ENCODE measurements at regions not wholly inside any gene's neighbourhood (a gene's known extent, or its start where the extent isn't known, plus 50 kb on each side); places are given as distances from the start of the nearest gene placed in this dataset.

DNA sequence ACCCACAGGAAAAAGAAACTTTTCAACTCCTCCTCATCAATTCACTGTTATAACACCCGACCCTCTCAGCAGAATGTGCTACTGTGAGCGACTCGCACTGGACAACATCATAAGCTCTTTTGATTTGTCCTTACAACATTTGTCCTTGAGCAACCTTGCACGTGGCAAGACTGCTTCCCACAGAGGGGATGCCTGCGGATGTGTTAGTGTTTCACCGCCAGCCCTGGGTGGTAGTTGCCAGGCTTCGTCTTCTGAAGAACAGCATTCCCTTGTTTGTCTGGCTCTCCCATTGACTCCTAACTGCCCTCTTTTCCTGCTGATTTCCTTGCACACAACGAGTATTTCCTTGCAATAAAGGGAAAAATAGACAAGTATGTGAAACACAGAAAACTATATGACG lies 111.4 kb upstream of the SLC7A1 start:
- no peak for ATAC-seq (ENCODE audit: low read depth)
- no peak overlapping the region for H3K27ac ChIP-seq (ENCODE audit: poor library complexity, severe bottlenecking)
- H3K9me3 ChIP-seq (ENCODE audit: severe bottlenecking), result no peaks in the 10 kb centered on the region
- no peak for DNase-seq (ENCODE audit: low spot score)
- H3K4me1 ChIP-seq (ENCODE audit: insufficient read depth, poor library complexity, severe bottlenecking), result peaks cover 6% of the 10 kb centered on the region
- H3K36me3 ChIP-seq (ENCODE audit: low read depth), result no peaks in the 10 kb centered on the region
- TF ChIP-seq, protein P1, sequence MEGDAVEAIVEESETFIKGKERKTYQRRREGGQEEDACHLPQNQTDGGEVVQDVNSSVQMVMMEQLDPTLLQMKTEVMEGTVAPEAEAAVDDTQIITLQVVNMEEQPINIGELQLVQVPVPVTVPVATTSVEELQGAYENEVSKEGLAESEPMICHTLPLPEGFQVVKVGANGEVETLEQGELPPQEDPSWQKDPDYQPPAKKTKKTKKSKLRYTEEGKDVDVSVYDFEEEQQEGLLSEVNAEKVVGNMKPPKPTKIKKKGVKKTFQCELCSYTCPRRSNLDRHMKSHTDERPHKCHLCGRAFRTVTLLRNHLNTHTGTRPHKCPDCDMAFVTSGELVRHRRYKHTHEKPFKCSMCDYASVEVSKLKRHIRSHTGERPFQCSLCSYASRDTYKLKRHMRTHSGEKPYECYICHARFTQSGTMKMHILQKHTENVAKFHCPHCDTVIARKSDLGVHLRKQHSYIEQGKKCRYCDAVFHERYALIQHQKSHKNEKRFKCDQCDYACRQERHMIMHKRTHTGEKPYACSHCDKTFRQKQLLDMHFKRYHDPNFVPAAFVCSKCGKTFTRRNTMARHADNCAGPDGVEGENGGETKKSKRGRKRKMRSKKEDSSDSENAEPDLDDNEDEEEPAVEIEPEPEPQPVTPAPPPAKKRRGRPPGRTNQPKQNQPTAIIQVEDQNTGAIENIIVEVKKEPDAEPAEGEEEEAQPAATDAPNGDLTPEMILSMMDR (IDR thresholded peaks at IDR 0.05; ENCODE audit: poor library complexity, severe bottlenecking), result no peak
- no peaks in the 10 kb centered on the region for H3K27me3 ChIP-seq (ENCODE audit: insufficient read depth, poor library complexity, severe bottlenecking)
- no peak overlapping the region for H3K4me3 ChIP-seq (ENCODE audit: severe bottlenecking)

DNA sequence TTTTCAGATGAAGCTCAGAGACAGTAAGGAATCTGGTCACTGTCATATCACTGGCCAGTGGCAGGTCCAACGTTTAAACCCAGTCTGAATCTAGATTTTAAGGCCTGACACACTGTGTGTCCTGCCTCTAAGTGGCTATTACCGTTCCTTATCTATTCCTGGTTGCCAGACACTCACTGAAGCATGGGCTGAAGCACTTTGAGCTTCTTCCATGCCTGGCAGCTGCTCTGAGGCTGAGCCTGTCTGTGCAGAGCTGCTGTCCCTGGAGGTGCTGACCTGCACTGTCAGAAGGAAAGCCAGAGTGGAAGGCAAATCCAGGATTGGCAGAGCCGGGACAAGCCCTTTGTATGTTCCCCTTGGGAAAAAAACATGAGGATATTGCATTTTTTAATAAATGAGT lies 109.2 kb upstream of the SLC7A1 start:
- H3K9me3 ChIP-seq (ENCODE audit: severe bottlenecking), result no peaks in the 10 kb centered on the region
- H3K27ac ChIP-seq (ENCODE audit: poor library complexity, severe bottlenecking), result no peak overlapping the region
- ATAC-seq (ENCODE audit: low read depth) (no peak), DNase-seq (ENCODE audit: low spot score) (no peak)
- no peaks in the 10 kb centered on the region for H3K27me3 ChIP-seq (ENCODE audit: insufficient read depth, poor library complexity, severe bottlenecking)
- TF ChIP-seq, protein P1 (IDR thresholded peaks at IDR 0.05; ENCODE audit: poor library complexity, severe bottlenecking), result no peak
- no peaks in the 10 kb centered on the region for H3K36me3 ChIP-seq (ENCODE audit: low read depth)
- H3K4me3 ChIP-seq (ENCODE audit: severe bottlenecking), result no peak overlapping the region
- H3K4me1 ChIP-seq (ENCODE audit: insufficient read depth, poor library complexity, severe bottlenecking), result peaks cover 6% of the 10 kb centered on the region

DNA sequence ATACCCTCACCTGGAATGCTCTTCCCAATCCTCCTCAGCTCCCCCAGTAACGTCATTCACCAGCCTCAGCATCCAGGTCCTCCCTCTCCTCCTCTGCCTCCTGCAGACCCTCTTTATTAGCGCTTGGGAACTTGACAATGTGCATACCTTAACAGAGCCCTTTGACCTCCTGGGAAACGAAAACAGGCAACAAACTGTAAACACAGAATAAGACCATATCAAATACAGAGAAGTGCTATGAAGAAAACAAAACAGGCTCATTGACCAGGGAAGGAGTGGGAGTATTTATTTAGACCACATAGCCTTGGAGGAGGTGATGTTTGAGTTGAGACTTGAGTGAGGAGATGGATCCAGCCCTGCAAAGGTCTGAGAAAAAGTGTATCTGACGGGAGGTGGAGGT lies 107.9 kb upstream of the SLC7A1 start:
- ATAC-seq (ENCODE audit: low read depth) (no peak), DNase-seq (ENCODE audit: low spot score) (no peak)
- no peaks in the 10 kb centered on the region for H3K36me3 ChIP-seq (ENCODE audit: low read depth)
- H3K27ac ChIP-seq (ENCODE audit: poor library complexity, severe bottlenecking), result peak overlapping the region; percentile 39
- TF ChIP-seq, protein P1 (IDR thresholded peaks at IDR 0.05; ENCODE audit: poor library complexity, severe bottlenecking), result no peak
- H3K4me1 ChIP-seq (ENCODE audit: insufficient read depth, poor library complexity, severe bottlenecking), result peaks cover 6% of the 10 kb centered on the region
- no peaks in the 10 kb centered on the region for H3K9me3 ChIP-seq (ENCODE audit: severe bottlenecking)
- no peak overlapping the region for H3K4me3 ChIP-seq (ENCODE audit: severe bottlenecking)
- H3K27me3 ChIP-seq (ENCODE audit: insufficient read depth, poor library complexity, severe bottlenecking), result no peaks in the 10 kb centered on the region

DNA sequence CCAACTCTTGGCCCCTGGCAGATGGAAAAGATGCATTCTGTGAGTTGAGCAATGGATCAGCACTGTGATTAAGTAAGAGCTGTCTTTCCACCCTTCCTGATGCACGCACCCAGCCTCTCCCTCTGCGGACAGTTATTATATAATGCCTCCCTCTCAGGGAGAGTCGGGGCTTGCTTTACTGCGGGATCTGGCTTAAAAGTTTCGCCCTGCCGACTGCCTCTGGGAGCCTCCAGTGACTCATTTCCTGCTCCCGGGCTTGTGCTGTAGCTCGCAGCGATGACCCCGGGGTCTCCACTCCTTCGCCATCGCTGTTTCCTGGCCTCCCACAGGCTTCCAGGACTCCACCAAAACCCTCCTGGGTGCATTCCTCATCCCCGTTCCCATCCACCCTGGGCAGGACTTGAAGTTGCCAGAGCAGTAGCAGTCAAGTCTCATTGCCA lies 107.4 kb upstream of the SLC7A1 start:
- peak; percentile 76 for DNase-seq (ENCODE audit: low spot score)
- ATAC-seq (ENCODE audit: low read depth), result peak; percentile 84
- peak overlapping the region; percentile 39 for H3K27ac ChIP-seq (ENCODE audit: poor library complexity, severe bottlenecking)

DNA sequence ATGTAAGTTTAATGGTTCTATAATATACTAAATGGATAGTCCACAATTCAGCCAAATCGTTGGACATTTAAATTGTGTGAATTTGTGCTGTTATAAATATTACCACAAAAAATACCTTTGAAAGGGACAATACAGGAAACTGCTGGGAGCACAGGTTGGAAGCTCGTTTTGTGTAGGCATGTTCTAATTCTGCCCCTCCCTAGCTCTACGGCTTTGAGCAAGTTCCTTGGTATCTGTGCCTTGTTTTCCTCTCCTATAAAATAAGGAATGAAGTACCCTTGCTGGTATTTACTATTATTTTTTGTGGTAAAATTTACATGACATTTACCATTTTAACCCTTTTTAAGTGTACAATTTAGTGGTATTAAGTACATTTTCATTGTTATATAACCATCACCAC lies 102.6 kb upstream of the SLC7A1 start:
- no peaks in the 10 kb centered on the region for H3K9me3 ChIP-seq (ENCODE audit: severe bottlenecking)
- ATAC-seq (ENCODE audit: low read depth) (no peak), DNase-seq (ENCODE audit: low spot score) (no peak)
- H3K27ac ChIP-seq (ENCODE audit: poor library complexity, severe bottlenecking), result no peak overlapping the region
- H3K4me3 ChIP-seq (ENCODE audit: severe bottlenecking), result no peak overlapping the region
- TF ChIP-seq, protein P1 (IDR thresholded peaks at IDR 0.05; ENCODE audit: poor library complexity, severe bottlenecking), result no peak
- no peaks in the 10 kb centered on the region for H3K27me3 ChIP-seq (ENCODE audit: insufficient read depth, poor library complexity, severe bottlenecking)
- no peaks in the 10 kb centered on the region for H3K36me3 ChIP-seq (ENCODE audit: low read depth)
- peaks cover 18% of the 10 kb centered on the region for H3K4me1 ChIP-seq (ENCODE audit: insufficient read depth, poor library complexity, severe bottlenecking)

More for the DNA sequence above, 107.4 kb upstream of the SLC7A1 start:
- H3K27me3 ChIP-seq (ENCODE audit: insufficient read depth, poor library complexity, severe bottlenecking), result no peaks in the 10 kb centered on the region
- H3K9me3 ChIP-seq (ENCODE audit: severe bottlenecking), result no peaks in the 10 kb centered on the region
- H3K4me1 ChIP-seq (ENCODE audit: insufficient read depth, poor library complexity, severe bottlenecking), result peaks cover 10% of the 10 kb centered on the region
- TF ChIP-seq, protein P1 (IDR thresholded peaks at IDR 0.05; ENCODE audit: poor library complexity, severe bottlenecking), result no peak
- no peaks in the 10 kb centered on the region for H3K36me3 ChIP-seq (ENCODE audit: low read depth)
- H3K4me3 ChIP-seq (ENCODE audit: severe bottlenecking), result no peak overlapping the region

Measured in RWPE2 (cell line).